Peyer's patch (tissue), 4 donors: ENCODE measurements at regions not wholly inside any gene's neighbourhood (a gene's known extent, or its start where the extent isn't known, plus 50 kb on each side); places are given as distances from the start of the nearest gene placed in this dataset.

Experiments used
- POLR2A ChIP-seq, 2 donors: fragments of 450-650 bp; IDR thresholded peaks; one replicate each; pipeline ENCODE4 v1.5.1; 2017; ENCODE audit warnings: antibody characterized with exemption in 2 of 2, mild to moderate bottlenecking in 2 of 2, moderate library complexity in 2 of 2
- TF ChIP-seq, protein P1 (sequence below), 6 experiments: fragments of 450-650 bp in 4 of 6; fragments of 200-600 bp in 2 of 6; sonication (generic) in 1 of 6; IDR thresholded peaks; one replicate each; pipeline ENCODE4 v1.5.1; 2017 to 2019; ENCODE audit warnings: antibody characterized with exemption in 6 of 6, mild to moderate bottlenecking in 3 of 6, moderate library complexity in 1 of 6

- no peak for TF ChIP-seq POLR2A (IDR thresholded peaks at IDR 0.05)
- TF ChIP-seq, protein P1, sequence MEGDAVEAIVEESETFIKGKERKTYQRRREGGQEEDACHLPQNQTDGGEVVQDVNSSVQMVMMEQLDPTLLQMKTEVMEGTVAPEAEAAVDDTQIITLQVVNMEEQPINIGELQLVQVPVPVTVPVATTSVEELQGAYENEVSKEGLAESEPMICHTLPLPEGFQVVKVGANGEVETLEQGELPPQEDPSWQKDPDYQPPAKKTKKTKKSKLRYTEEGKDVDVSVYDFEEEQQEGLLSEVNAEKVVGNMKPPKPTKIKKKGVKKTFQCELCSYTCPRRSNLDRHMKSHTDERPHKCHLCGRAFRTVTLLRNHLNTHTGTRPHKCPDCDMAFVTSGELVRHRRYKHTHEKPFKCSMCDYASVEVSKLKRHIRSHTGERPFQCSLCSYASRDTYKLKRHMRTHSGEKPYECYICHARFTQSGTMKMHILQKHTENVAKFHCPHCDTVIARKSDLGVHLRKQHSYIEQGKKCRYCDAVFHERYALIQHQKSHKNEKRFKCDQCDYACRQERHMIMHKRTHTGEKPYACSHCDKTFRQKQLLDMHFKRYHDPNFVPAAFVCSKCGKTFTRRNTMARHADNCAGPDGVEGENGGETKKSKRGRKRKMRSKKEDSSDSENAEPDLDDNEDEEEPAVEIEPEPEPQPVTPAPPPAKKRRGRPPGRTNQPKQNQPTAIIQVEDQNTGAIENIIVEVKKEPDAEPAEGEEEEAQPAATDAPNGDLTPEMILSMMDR (IDR thresholded peaks at IDR 0.05): no peak
These were observed 196.7 kb upstream of the PELI2 start for GRCh38 chr14:55921511-55921910.
